GM12878 (cell line): ENCODE measurements at regions not wholly inside any gene's neighbourhood (a gene's known extent, or its start where the extent isn't known, plus 50 kb on each side); places are given as distances from the start of the nearest gene placed in this dataset.

ENCODE experiments used
- ATAC-seq: fragments of 200-7000 bp; cut with Tn5 transposase; 3 replicates; pipeline ENCODE4 v1.9.1; 2020; ENCODE audit warnings: mild to moderate bottlenecking, moderate library complexity
- BruUV-seq: library from RNA; stranded (reverse); fragments of 400-500 nt; replicated peaks from 2 replicates; lab custom pipeline; 2021; lab: Mats Ljungman, UMichigan
- CTCF ChIA-PET: fragments of 300-600 bp; sonication (Branson Sonifier 250); formaldehyde crosslinking; extraction: SDS; loops from one replicate; lab custom pipeline; 2021; ENCODE audit warnings: inconsistent platforms; lab: Yijun Ruan, JAX
- POLR2A ChIA-PET: fragments of 350-600 bp; formaldehyde crosslinking; extraction: SDS; loops from one replicate; lab custom pipeline; 2021; ENCODE audit warnings: inconsistent platforms; lab: Charles Lee
- RAD21 ChIA-PET: fragments of 300-600 bp; sonication (Branson Sonifier 250); formaldehyde crosslinking; loops from one replicate; lab custom pipeline; 2023; ENCODE audit warnings: antibody characterized with exemption; ENCODE audit not compliant: unreplicated experiment; lab: Charles Lee
- SMC1A ChIA-PET: fragments of 300-600 bp; sonication (Branson Sonifier 250); formaldehyde crosslinking; loops from one replicate; lab custom pipeline; 2023; ENCODE audit not compliant: unreplicated experiment, uncharacterized antibody; lab: Charles Lee
- DNase-seq: peaks from one replicate; pipeline ENCODE4 v3.0.0-alpha.2; 2011; ENCODE audit warnings: low read depth, low spot score
- FAIRE-seq: peaks from 3 replicates; lab custom pipeline; 2011; peaks lifted over from hg19 to GRCh38; lab: Jason Lieb, UNC
- H2AFZ ChIP-seq: 2 replicates; pipeline ENCODE4 v1.6.0; 2011; ENCODE audit warnings: low read depth, low read length, control low read depth; ENCODE audit not compliant: control insufficient read depth
- H3K27ac ChIP-seq: 2 replicates; pipeline ENCODE4 v1.5.1; 2011; ENCODE audit warnings: control low read depth; ENCODE audit not compliant: control insufficient read depth, insufficient read depth
- H3K27me3 ChIP-seq, 2 experiments: replicated peaks in 1 of 2; 2 replicates each; pipeline versions ENCODE4 v1.6.0 to v1.6.1; 2011; ENCODE audit warnings: low read length in 1 of 2; ENCODE audit not compliant: control insufficient read depth in 2 of 2, insufficient read depth in 2 of 2
- H3K36me3 ChIP-seq, 2 experiments: 2 replicates each; pipeline ENCODE4 v1.5.1; 2011; ENCODE audit warnings: low read length in 1 of 2; ENCODE audit not compliant: control insufficient read depth in 2 of 2, insufficient read depth in 2 of 2
- H3K4me1 ChIP-seq: 2 replicates; pipeline ENCODE4 v1.6.1; 2011; ENCODE audit warnings: mild to moderate bottlenecking, low read length, moderate library complexity, mixed read lengths; ENCODE audit not compliant: control insufficient read depth, insufficient read depth
- H3K4me2 ChIP-seq: 2 replicates; pipeline ENCODE4 v1.6.0; 2011; ENCODE audit warnings: control low read depth; ENCODE audit not compliant: control insufficient read depth, insufficient read depth
- H3K4me3 ChIP-seq: fragments of 200-600 bp; sonication (generic); 2 replicates; pipeline ENCODE4 v1.5.1; 2016
- H3K79me2 ChIP-seq: 2 replicates; pipeline ENCODE4 v1.6.0; 2011; ENCODE audit warnings: low read length; ENCODE audit not compliant: control insufficient read depth, insufficient read depth
- H3K9ac ChIP-seq: 2 replicates; pipeline ENCODE4 v1.8.0; 2011; ENCODE audit warnings: low read length, control low read depth, mixed read lengths; ENCODE audit not compliant: control insufficient read depth, insufficient read depth
- H3K9me3 ChIP-seq: replicated peaks from 3 replicates; pipeline ENCODE4 v1.5.1; 2011; ENCODE audit warnings: mild to moderate bottlenecking, low read length; ENCODE audit not compliant: control insufficient read depth, insufficient read depth
- H4K20me1 ChIP-seq: 2 replicates; pipeline ENCODE4 v1.6.0; 2011; ENCODE audit not compliant: control insufficient read depth, insufficient read depth
- MYB ChIP-seq: fragments of 150-350 bp; IDR thresholded peaks from 2 replicates; pipeline ENCODE4 v1.6.1; 2014; ENCODE audit warnings: mild to moderate bottlenecking, low read depth, low read length, borderline replicate concordance
- NKRF ChIP-seq: fragments of 450-650 bp; conservative IDR thresholded peaks from 2 replicates; pipeline ENCODE4 v1.6.1; 2017; ENCODE audit warnings: mild to moderate bottlenecking, moderate library complexity
- PAX5 ChIP-seq: IDR thresholded peaks from 2 replicates; pipeline ENCODE4 v1.6.1; 2011; ENCODE audit warnings: low read depth, low read length, borderline replicate concordance
- RB1 ChIP-seq: fragments of 450-650 bp; formaldehyde crosslinking; IDR thresholded peaks from 2 replicates; pipeline ENCODE4 v1.6.1; 2017; ENCODE audit warnings: mild to moderate bottlenecking, borderline replicate concordance
- SIX5 ChIP-seq: IDR thresholded peaks from 2 replicates; pipeline ENCODE4 v1.6.1; 2011; ENCODE audit warnings: mild to moderate bottlenecking, low read depth, low read length, moderate library complexity; ENCODE audit not compliant: severe bottlenecking
- SRF ChIP-seq, 2 experiments: IDR thresholded peaks; 2 replicates each; pipeline ENCODE4 v1.6.1; 2011; ENCODE audit warnings: low read depth in 2 of 2, low read length in 2 of 2, mild to moderate bottlenecking in 1 of 2, moderate library complexity in 1 of 2
- TCF12 ChIP-seq: IDR thresholded peaks from 2 replicates; pipeline ENCODE4 v1.6.1; 2011; ENCODE audit warnings: low read depth, mild to moderate bottlenecking, low read length
- WGBS: methylation state at CpG from one replicate; pipeline ENCODE4 v1.1.6; 2016; ENCODE audit warnings: low lambda C conversion rate; ENCODE audit not compliant: insufficient replicate concordance, insufficient coverage; ENCODE audit errors: missing lambda C conversion rate; 5-methylcytosine and 5-hydroxymethylcytosine counted together
- in situ Hi-C: fragments of 300-500 bp; cut with MboI; formaldehyde crosslinking; loops from 9 replicates; pipeline ENCODE4 v1.14.3; 2018; ENCODE audit warnings: mixed read lengths
- intact Hi-C: fragments of 100-400 bp; cut with micrococcal nuclease; formaldehyde crosslinking; loops from one replicate; pipeline ENCODE4 v1.14.2; 2022; ENCODE audit not compliant: unreplicated experiment
- TF ChIP-seq, protein P1 (sequence below): fragments of 450-650 bp; IDR thresholded peaks from 2 replicates; pipeline ENCODE4 v1.6.1; 2017; ENCODE audit warnings: borderline replicate concordance

DNA sequence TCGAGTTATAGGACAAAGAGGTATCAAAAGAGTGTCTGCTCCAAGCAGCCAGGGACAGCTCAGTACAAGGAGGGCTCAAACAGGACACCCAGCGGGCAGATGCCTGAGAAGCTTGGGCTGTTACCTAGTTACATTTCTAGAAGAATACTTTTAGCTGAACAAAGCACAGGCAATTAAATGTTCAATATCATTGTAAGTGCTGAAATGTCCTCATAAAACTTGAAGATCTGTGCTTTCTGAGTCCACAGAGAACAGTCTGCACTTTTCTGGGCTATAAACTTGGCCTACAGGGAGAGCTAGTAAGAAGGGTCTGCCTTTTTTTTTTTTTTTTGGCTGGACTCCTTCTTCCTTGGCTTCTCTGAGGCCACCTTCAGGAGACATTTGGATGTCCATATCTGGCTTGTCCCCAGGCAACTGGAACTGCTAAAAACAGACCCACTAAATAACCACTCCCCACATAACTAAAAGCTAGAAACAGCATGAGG, 123.2 kb downstream of the SLC16A9 start:
- Histone ChIP-seq H3K27me3 (no peaks in the 10 kb centered on the region), H3K36me3 (no peaks in the 10 kb centered on the region), H3K9me3 (no peaks in the 10 kb centered on the region), H3K4me2 (no peak overlapping the region), H3K4me1 (no peaks in the 10 kb centered on the region), H3K79me2 (no peaks in the 10 kb centered on the region), H2AFZ (no peak overlapping the region), H3K4me3 (no peak overlapping the region), H4K20me1 (no peaks in the 10 kb centered on the region), H3K9ac (no peak overlapping the region), H3K27ac (no peak overlapping the region)
- ChIA-PET SMC1A (interaction anchor here (0.6 to 2.0 kb wide), 5 partner anchors 11 to 758 kb away, joined by 3 to 8 read pairs (median 3); no protein-coding TSS in a partner anchor), RAD21 (no interaction called here), CTCF (interaction anchor here (0.8 to 1.0 kb wide), 3 partner anchors 138 to 804 kb away, joined by 3 to 4 read pairs (median 3); no protein-coding TSS in a partner anchor), POLR2A (no interaction called here)
- 0% methylated on average over 2 of the region's 2 CpGs for WGBS
- no TSS peak for BruUV-seq
- intact Hi-C loops = loop anchor here (10.0 kb wide), 1 partner anchor 1052 kb away; no protein-coding TSS in a partner anchor
- in situ Hi-C loops = no loop called here
- DNase-seq = no peak
- TF ChIP-seq NKRF (no peak), TCF12 (no peak)
- no peak for ATAC-seq
- no peak for FAIRE-seq

DNA sequence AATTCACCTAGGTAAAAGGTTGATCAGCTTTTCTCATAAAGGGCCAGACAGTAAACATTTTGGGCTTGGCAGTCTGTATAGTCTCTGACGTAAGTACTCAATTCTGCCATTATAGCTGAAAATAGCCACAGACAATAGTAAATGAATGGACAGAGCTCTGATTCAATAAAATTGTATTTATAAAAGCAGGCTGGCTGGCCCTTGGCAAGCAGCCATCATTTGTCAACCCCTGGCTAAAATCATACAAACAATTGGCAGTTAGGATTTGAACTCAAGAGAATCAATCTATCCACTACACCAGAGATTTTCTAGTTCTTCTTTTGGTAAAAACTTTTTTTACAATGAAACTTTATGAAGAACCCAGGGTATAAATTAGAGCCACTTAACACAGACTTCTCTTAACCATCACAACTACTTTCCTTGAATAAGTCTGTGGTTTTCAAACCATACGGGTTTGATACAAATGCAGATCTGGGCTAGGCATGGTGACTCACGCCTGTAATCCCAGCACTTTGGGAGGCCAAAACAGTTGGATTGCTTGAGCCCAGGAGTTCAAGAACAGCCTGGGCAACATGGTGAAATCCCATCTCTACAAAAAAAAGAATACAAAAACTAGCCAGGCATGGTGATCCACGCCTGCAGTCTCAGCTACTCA, 124.5 kb downstream of the SLC16A9 start:
- Histone ChIP-seq H3K27me3 (no peaks in the 10 kb centered on the region), H3K4me3 (no peak overlapping the region), H4K20me1 (no peaks in the 10 kb centered on the region), H3K4me2 (no peak overlapping the region), H3K9me3 (no peaks in the 10 kb centered on the region), H3K9ac (no peak overlapping the region), H3K36me3 (no peaks in the 10 kb centered on the region), H3K4me1 (no peaks in the 10 kb centered on the region), H3K79me2 (no peaks in the 10 kb centered on the region), H3K27ac (no peak overlapping the region), H2AFZ (no peak overlapping the region)
- in situ Hi-C loops = no loop called here
- intact Hi-C loops = loop anchor here (10.0 kb wide), 1 partner anchor 1050 kb away; no protein-coding TSS in a partner anchor
- WGBS = 35% methylated on average over 4 of the region's 4 CpGs
- POLR2A ChIA-PET = no interaction called here
- FAIRE-seq = no peak
- no peak for DNase-seq
- ATAC-seq = no peak
- SMC1A ChIA-PET = interaction anchor here (0.5 to 1.4 kb wide), 2 partner anchors 9 to 1042 kb away, joined by 3 read pairs; no protein-coding TSS in a partner anchor
- RAD21 ChIA-PET = no interaction called here
- CTCF ChIA-PET = no interaction called here
- BruUV-seq = no TSS peak
- TF ChIP-seq SRF (IDR thresholded peaks at IDR 0.05; ENCODE audit: low read depth in 2 of 2, low read length in 2 of 2) = no peak
- TF ChIP-seq, protein P1, sequence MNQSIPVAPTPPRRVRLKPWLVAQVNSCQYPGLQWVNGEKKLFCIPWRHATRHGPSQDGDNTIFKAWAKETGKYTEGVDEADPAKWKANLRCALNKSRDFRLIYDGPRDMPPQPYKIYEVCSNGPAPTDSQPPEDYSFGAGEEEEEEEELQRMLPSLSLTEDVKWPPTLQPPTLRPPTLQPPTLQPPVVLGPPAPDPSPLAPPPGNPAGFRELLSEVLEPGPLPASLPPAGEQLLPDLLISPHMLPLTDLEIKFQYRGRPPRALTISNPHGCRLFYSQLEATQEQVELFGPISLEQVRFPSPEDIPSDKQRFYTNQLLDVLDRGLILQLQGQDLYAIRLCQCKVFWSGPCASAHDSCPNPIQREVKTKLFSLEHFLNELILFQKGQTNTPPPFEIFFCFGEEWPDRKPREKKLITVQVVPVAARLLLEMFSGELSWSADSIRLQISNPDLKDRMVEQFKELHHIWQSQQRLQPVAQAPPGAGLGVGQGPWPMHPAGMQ = no peak
- TF ChIP-seq PAX5 = no peak
- no peak for TF ChIP-seq NKRF
- TF ChIP-seq RB1 = no peak
- no peak for TF ChIP-seq SIX5
- TF ChIP-seq MYB = no peak
